ENCODE measurements at regions not wholly inside any gene's neighbourhood (a gene's known extent, or its start where the extent isn't known, plus 50 kb on each side); places are given as distances from the start of the nearest gene placed in this dataset.

DNA sequence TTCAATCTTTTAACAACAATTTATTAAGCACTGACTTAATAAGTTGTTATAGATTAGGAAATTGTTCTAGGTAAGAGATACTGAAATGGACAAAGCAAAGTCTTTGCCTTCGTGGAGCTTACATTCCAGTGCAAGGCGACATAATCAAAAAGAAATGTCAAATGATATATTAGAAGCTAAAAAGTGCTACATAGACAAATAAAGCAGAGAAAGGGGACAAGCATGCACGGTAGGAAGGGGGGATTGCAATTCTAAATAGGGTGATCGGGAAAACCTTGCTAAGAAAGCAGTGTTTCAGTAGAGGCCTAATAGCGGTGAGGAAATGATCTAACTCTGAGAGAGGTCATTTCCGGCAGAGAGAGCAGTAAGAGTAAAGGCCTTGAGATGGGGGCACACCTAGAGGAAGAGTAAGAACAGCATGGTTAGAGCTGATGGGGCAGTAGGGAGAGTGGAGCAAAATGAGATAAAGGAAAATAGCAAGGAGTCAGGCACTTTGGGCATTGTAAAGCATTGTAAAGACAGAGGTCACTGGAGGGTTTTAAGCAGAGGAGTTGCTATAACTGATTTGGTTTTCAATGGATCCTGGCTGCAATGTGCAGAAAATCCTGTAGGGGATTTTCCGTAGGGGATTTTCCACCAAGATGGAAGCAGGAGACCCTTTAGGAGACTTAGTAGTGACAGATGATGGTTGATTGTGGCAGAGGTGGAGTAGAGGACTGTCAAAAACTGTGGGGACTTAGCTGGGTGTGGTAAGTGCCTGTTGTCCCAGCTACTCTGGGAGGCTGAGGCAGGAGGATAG, 71.7 kb upstream of the CFAP20DC start:
- TF ChIP-seq FOXP2 (optimal IDR thresholded peaks at IDR 0.05; ENCODE audit: borderline replicate concordance, extremely low read depth, extremely low read length, insufficient read depth) (no peak), TAF1 (IDR thresholded peaks at IDR 0.05; ENCODE audit: borderline replicate concordance, insufficient read depth, low read length) (no peak), SIN3A (IDR thresholded peaks at IDR 0.05; ENCODE audit: borderline replicate concordance, insufficient read depth, low read length) (no peak), POLR2AphosphoS5 (IDR thresholded peaks at IDR 0.05; ENCODE audit: low read depth, low read length) (no peak)
- TF ChIP-seq, protein P1, sequence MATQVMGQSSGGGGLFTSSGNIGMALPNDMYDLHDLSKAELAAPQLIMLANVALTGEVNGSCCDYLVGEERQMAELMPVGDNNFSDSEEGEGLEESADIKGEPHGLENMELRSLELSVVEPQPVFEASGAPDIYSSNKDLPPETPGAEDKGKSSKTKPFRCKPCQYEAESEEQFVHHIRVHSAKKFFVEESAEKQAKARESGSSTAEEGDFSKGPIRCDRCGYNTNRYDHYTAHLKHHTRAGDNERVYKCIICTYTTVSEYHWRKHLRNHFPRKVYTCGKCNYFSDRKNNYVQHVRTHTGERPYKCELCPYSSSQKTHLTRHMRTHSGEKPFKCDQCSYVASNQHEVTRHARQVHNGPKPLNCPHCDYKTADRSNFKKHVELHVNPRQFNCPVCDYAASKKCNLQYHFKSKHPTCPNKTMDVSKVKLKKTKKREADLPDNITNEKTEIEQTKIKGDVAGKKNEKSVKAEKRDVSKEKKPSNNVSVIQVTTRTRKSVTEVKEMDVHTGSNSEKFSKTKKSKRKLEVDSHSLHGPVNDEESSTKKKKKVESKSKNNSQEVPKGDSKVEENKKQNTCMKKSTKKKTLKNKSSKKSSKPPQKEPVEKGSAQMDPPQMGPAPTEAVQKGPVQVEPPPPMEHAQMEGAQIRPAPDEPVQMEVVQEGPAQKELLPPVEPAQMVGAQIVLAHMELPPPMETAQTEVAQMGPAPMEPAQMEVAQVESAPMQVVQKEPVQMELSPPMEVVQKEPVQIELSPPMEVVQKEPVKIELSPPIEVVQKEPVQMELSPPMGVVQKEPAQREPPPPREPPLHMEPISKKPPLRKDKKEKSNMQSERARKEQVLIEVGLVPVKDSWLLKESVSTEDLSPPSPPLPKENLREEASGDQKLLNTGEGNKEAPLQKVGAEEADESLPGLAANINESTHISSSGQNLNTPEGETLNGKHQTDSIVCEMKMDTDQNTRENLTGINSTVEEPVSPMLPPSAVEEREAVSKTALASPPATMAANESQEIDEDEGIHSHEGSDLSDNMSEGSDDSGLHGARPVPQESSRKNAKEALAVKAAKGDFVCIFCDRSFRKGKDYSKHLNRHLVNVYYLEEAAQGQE (IDR thresholded peaks at IDR 0.05; ENCODE audit: insufficient read depth in 1 of 2, low read depth in 2 of 2, low read length in 2 of 2) = no peak

DNA sequence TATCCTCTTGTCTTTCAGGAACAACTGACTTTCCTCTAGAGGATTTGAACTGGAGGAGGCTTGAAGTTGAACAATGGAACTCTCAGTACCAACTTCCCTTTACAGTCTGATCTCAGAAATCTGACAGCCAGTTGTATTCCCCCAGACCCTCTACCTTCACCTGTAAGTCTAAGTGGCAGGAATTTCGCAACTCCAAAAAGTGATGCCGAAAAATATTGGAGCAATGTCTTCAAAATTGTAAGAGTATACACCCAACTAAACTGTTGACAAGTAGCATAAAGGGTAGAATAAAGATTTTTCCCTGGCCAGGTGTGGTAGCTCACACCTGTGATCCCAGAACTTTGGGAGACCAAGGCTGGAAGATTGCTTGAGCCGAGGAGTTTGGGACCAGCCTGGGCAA, 69.1 kb upstream of the CFAP20DC start:
- TF ChIP-seq FOXP2 (optimal IDR thresholded peaks at IDR 0.05; ENCODE audit: borderline replicate concordance, extremely low read depth, extremely low read length, insufficient read depth) (no peak), POLR2AphosphoS5 (IDR thresholded peaks at IDR 0.05; ENCODE audit: low read depth, low read length) (no peak), TAF1 (IDR thresholded peaks at IDR 0.05; ENCODE audit: borderline replicate concordance, insufficient read depth, low read length) (no peak), SIN3A (IDR thresholded peaks at IDR 0.05; ENCODE audit: borderline replicate concordance, insufficient read depth, low read length) (no peak)
- TF ChIP-seq, protein P1 (IDR thresholded peaks at IDR 0.05; ENCODE audit: insufficient read depth in 1 of 2, low read depth in 2 of 2, low read length in 2 of 2) = no peak

DNA sequence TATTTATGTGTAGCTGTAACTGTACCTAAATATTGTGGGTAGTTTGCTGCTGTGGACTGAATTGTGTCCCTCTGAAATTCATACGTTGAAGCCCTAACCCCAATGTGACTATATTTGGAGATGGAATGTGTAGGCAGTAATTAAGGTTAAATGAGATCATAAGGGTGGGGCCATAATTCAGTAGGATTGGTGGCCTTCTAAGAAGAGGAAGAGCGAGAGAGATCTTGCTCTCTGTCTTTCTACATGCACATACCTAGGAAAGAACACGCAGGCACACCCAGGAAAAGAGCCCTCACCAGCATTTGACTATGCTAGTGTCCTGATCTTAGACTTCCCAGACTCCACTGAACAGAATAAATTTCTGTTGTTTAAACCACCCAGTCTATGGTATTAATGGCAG, 67.6 kb upstream of the CFAP20DC start:
- TF ChIP-seq, protein P1 (IDR thresholded peaks at IDR 0.05; ENCODE audit: insufficient read depth in 1 of 2, low read depth in 2 of 2, low read length in 2 of 2) = no peak
- TF ChIP-seq POLR2AphosphoS5 (IDR thresholded peaks at IDR 0.05; ENCODE audit: low read depth, low read length) (no peak), SIN3A (IDR thresholded peaks at IDR 0.05; ENCODE audit: borderline replicate concordance, insufficient read depth, low read length) (no peak), TAF1 (IDR thresholded peaks at IDR 0.05; ENCODE audit: borderline replicate concordance, insufficient read depth, low read length) (no peak), FOXP2 (optimal IDR thresholded peaks at IDR 0.05; ENCODE audit: borderline replicate concordance, extremely low read depth, extremely low read length, insufficient read depth) (no peak)

DNA sequence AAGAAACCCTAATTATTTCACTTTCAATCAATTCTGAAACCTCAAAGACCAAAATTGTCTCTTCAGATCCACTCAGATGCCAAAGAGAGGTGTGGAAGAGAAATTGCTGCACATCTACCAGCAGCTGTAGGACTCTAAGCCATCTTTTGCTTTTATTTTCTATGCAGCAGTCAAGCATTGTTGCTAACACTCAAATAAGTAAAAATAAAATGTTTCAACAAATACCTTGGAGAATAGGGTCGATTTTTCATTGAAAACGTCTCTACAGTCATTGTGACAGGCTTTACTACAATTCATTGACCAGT, 66.4 kb upstream of the CFAP20DC start:
- TF ChIP-seq FOXP2 (optimal IDR thresholded peaks at IDR 0.05; ENCODE audit: borderline replicate concordance, extremely low read depth, extremely low read length, insufficient read depth) (no peak), POLR2AphosphoS5 (IDR thresholded peaks at IDR 0.05; ENCODE audit: low read depth, low read length) (no peak), SIN3A (IDR thresholded peaks at IDR 0.05; ENCODE audit: borderline replicate concordance, insufficient read depth, low read length) (no peak), TAF1 (IDR thresholded peaks at IDR 0.05; ENCODE audit: borderline replicate concordance, insufficient read depth, low read length) (no peak)
- TF ChIP-seq, protein P1 (IDR thresholded peaks at IDR 0.05; ENCODE audit: insufficient read depth in 1 of 2, low read depth in 2 of 2, low read length in 2 of 2) = no peak
